Prostate gland (tissue), 2 donors: ENCODE measurements at regions not wholly inside any gene's neighbourhood (a gene's known extent, or its start where the extent isn't known, plus 50 kb on each side); places are given as distances from the start of the nearest gene placed in this dataset.

Experiments
- CTCF ChIP-seq, 4 experiments: fragments of 200-600 bp in 2 of 4; fragments of 450-650 bp in 2 of 4; sonication (generic) in 2 of 4; IDR thresholded peaks; 1 replicate in 3 of 4; 2 replicates in 1 of 4; pipeline ENCODE4 v1.5.1; 2016 to 2019; ENCODE audit warnings: antibody characterized with exemption in 4 of 4, mild to moderate bottlenecking in 2 of 4, moderate library complexity in 2 of 4
- POLR2A ChIP-seq: fragments of 450-650 bp; IDR thresholded peaks from one replicate; pipeline ENCODE4 v1.6.1; 2016; ENCODE audit warnings: antibody characterized with exemption, mild to moderate bottlenecking
- POLR2AphosphoS5 ChIP-seq: sonication (generic); formaldehyde crosslinking; IDR thresholded peaks from one replicate; pipeline ENCODE4 v1.6.1; 2017; ENCODE audit warnings: antibody characterized with exemption

- TF ChIP-seq CTCF (IDR thresholded peaks at IDR 0.05) (no peak), POLR2AphosphoS5 (no peak), POLR2A (no peak)
Measured at GRCh38 chr18:70709720-70710119, 420.9 kb downstream of the SOCS6 start.
